GM21619 (cell line): ENCODE measurements at regions not wholly inside any gene's neighbourhood (a gene's known extent, or its start where the extent isn't known, plus 50 kb on each side); places are given as distances from the start of the nearest gene placed in this dataset.
"Not testable (repeated sequence)": the region's sequence is repeated elsewhere in the genome, so short reads cannot be mapped to it uniquely, and the experiment has no call there.

ENCODE experiments used
- ATAC-seq: cut with Tn5 transposase; IDR thresholded peaks from one replicate; pipeline ENCODE4 v1.9.1; 2021; ENCODE audit not compliant: unreplicated experiment

- ATAC-seq = no peak
Measured at GRCh38 chr7:24392774-24393173, 108.8 kb downstream of the NPY start.

DNA sequence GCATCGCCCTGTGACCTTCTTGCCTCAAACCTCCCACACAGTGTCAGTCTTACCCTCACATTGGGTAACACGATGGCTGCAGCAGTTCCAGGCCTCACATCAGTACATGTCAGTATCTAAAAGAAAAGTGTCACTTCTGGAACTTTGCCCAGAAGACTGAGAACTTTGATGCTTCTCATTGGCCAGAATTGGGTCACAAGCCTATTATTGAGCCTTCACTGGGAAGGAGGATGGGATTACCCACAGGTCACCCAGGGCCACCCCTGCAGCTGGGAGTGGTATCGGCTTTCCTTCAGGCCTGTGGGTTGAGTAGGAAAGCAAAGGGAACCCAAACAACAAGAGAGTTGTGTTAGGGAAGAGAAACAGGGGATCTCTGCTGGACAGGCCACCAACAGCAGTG lies 111.5 kb downstream of the NPY start:
- no peak for ATAC-seq

- not testable (repeated sequence) for ATAC-seq
Measured at GRCh38 chr7:24396387-24396786, 112.4 kb downstream of the NPY start.

DNA sequence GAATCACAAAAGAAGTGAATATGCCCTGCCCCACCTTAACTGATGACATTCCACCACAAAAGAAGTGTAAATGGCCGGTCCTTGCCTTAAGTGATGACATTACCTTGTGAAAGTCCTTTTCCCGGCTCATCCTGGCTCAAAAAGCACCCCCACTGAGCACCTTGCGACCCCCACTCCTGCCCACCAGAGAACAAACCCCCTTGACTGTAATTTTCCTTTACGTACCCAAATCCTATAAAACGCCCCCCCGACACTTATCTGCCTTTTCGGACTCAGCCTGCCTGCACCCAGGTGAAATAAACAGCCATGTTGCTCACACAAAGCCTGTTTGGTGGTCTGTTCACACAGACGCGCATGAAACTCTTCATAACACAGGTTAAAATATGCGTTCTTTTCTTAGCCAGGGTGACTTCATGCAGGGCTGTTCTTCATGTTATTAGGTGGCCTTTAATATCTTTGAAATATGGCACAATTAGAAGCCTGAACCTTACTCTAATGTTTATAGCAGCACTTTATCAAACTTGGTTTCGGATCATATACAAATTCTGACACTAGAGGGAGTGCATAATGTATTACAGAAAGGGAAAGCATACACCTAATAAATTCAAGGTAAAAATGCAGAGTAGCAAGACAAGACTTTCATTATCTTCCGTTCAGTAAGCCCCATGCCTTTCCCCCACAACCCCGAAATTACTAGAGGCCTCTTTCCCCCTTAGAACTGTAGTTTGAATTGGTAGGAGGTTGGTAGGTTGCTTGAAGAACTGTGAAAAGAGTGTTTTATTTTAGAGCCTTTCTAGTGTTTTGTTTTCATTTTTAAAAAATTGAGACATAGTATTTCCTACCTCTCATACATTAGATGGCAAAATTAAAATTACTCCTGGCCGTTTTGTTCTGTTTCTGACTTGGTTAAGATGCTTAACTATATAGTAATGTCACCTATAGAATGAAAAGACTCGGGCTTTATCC lies 117.9 kb downstream of the NPY start:
- ATAC-seq = peak; percentile 75

GRCh38 chr7:24402655-24403054 lies 118.7 kb downstream of the NPY start:
- ATAC-seq = no peak

- no peak for ATAC-seq
Measured at GRCh38 chr7:24403557-24403956, 119.6 kb downstream of the NPY start.

GRCh38 chr7:24404315-24404714 lies 120.3 kb downstream of the NPY start:
- no peak for ATAC-seq

DNA sequence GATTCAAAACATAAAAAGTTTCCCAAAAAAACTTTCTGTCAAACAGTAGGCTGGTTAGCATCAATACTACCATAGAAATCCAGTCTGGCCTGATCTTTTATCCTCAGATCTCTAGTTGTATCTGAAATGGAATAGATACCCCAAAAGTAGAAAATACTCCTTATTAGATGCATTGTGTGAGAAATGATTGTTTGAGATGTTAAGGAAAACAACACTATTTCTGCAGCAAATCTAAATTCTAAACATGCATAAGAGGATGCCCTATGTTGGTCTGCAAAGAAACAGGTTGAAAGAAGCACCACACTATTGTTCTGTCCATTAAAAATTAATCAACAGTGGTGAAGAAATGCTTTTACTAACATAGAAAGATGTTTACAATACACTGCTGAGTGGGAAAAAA lies 121.0 kb downstream of the NPY start:
- ATAC-seq = no peak

GRCh38 chr7:24406053-24406788 lies 122.2 kb downstream of the NPY start:
- peak; percentile 73 for ATAC-seq

- no peak for ATAC-seq
Measured at GRCh38 chr7:24406789-24407299, 122.9 kb downstream of the NPY start.

DNA sequence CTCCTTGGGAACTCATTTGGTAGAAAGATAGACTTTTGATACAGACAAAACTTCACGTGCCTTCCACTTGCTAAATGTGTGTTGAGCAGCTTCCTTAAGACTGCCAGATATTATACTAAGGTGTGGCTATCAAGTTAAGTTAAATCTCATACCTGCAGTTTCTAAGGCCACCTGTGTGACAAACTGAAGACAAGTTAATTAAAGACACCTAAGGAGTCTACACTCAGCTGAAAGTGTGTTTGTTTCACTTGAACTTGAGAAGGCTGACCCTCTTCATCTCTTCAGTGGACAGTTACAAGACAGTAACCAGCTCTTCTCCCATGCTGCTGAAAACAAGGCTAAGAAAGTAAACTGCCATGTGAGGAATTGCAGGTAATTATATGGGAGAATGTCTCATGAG lies 124.0 kb downstream of the NPY start:
- no peak for ATAC-seq

DNA sequence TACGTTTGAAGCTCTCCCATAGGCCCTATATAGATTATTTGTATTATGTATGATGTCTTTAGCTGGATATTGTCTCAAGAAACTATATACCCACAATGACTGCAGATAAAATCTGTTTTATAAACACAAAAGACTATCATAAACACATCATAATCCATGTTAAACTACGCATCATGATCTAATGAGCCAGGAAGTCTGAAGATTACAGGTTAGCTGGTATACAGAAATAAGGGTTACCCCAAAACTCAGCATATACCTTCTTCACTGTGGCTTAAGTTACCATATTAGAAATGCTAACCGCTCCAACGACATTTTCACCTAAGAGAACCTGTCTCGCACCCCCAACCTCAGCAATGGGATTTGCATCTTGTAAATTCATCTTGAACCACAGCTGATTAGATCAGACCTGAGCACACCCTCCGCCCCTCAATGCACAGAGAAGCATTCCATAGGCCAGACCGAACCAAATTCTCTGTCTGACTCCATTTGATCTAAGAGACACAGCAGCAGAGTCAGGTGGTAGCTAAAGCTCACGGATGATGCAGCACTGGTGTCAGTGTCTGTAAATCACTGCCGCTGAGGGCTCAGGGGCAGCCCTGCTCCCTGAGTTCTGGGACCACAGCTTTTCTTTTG lies 124.9 kb downstream of the NPY start:
- no peak for ATAC-seq

DNA sequence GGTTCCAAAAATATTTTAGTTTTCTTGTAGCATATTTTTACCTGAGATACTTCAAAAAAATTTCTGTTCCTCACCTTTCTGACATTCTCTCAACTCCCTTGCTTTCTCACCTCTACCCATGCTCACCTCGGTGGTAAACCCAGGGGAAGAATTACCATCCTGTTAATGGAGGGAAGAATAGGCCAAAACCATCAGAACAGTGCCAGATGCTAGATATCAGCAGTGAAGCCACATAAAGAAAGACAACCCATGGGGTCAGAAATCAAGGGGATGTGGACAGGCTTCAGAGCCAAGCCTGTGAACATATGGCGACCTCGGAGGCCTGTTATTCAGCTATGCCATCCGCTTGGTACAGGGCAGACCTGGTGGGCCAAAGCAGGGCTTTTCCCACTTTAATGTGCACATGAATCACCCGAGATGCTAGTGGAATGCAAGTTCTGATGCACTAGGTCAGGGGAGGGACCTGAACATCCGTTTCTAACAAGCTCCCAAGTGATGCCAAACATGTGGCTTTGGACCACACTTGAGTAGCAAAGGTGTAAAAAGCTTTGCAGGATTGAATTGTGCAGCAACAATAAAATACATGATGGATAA lies 125.5 kb downstream of the NPY start:
- no peak for ATAC-seq

DNA sequence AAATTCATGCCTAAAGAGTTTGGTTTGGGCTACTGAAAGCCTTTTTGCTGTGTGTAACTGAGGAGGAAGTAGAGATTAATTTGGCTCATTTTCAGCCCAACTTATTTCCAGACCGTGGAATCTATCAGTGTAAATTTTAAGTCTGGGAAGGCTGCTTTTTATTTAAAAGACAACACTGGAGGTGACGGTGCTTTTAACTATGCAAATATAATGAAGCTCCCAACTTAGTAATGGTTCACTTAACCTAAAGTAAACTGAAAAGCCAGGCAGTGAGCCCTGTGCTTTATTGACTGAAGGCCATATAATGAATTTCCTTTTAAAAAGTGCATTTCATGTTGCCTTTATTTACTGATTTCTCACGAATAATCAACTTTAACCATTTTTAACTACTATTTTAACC lies 127.2 kb downstream of the NPY start:
- ATAC-seq = no peak

DNA sequence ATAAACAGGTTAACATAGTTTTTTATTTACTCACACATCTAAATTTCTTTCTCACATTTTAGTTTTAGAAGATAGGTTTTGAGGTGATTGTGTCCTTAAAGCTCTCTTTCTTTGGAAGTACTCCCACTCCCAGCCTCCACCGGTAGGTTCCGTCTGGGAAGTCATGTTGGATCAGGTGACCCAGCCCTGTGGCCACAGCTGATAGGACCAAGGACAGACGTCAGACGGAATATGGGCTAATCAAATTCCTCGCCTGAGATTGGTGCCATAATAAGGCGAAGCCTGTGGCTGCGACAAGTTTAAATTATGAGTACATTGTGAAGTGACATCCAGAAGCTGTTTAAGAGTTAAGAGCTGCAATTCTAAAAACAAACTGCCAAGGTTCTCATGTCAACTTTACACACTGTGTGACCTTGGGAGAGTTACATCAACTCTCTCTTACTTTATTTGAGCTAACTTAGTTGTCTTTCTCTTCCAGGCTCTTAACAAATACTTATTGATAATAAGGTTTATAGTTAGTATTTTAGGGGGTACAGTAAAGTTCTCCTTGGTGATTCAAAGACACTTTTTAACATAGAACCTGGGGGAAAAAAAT lies 133.6 kb downstream of the NPY start:
- no peak for ATAC-seq

- no peak for ATAC-seq
Measured at GRCh38 chr7:24419077-24419476, 135.1 kb downstream of the NPY start.

DNA sequence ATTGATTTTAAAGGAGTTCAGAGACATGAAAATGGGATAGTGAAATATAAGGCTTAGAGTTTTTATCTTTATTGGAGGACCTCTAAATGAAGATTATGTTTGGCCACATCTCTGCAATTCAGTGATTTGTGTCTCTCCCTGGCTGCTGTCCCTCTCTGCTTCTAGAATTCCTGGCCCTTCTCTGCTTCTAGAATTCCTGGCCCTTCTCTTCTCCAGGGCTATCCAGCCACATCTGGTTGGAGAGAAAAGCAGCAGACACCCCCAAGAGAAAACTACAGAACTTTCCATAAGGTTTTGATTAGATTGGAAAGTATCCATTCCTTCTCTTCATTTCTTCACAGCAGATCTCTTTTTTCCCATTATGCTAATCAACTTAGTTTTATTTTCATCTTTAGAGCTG lies 135.5 kb downstream of the NPY start:
- ATAC-seq = no peak

DNA sequence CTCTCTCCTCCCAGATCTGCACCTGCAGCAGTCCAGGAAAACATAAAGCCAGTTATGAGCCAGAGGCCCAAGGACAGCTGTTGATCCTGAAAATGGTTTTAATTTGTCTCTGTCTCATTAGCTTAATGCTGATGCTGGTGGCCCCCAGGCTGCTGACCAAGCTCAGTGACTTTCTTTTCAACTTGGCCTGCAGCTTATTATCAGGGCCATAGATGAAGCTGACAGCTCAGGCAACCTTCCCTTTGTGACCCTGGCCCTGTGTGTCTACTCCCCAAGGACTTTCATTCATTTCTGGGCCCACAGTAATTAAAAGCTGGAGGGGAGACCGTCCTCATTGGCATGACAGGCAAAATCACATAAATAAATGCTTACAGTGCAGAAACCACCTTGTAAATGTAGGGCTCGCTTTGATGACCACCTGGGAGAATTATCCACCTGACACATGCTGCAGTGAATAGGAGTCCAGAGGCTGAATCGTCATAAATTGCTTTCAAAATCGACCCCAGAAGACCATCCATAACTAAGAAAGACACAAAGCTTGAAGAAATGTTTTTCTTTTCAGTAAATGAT lies 138.5 kb downstream of the NPY start:
- ATAC-seq = no peak

- ATAC-seq = no peak
Measured at GRCh38 chr7:24425664-24426063, 141.7 kb downstream of the NPY start.

DNA sequence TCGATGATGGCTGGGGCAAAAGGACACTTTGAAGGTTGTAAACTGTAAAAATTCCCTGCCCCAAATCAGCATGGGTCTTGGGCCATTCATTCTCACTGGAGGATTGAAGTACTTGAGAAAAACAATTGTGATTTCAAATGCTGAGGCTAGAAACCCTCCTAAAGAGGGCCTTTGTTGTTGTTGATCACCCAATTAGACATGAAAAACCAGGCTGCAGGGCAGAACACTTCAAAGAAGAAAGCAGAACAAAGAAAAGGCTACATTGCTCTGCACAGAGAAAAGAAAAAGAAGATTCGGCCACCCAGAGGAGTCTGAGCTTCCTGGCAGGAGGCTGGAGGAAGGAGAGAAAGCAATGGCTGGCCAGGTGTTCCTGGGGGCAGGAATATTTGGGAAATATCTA lies 143.1 kb downstream of the NPY start:
- ATAC-seq = no peak
